Endothelial cell of umbilical vein (primary cell): ENCODE measurements at regions not wholly inside any gene's neighbourhood (a gene's known extent, or its start where the extent isn't known, plus 50 kb on each side); places are given as distances from the start of the nearest gene placed in this dataset.

Source experiments
- CTCF ChIP-seq, 2 donors: IDR thresholded peaks; 1 replicate in 1 of 2; 2 replicates in 1 of 2; pipeline ENCODE4 v1.5.1; 2011; ENCODE audit warnings: low read length in 2 of 2, mild to moderate bottlenecking in 2 of 2, moderate library complexity in 2 of 2, control low read depth in 1 of 2, inconsistent platforms in 1 of 2, low read depth in 1 of 2; ENCODE audit not compliant: insufficient read depth in 1 of 2; ENCODE audit errors: extremely low read depth in 1 of 2
- EZH2 ChIP-seq: IDR thresholded peaks from 2 replicates; pipeline ENCODE4 v1.6.1; 2012; ENCODE audit warnings: borderline replicate concordance, low read depth, mild to moderate bottlenecking, moderate library complexity, low read length, inconsistent platforms; ENCODE audit not compliant: severe bottlenecking
- POLR2A ChIP-seq: IDR thresholded peaks from 2 replicates; pipeline ENCODE4 v1.6.1; 2012; ENCODE audit warnings: low read depth, mild to moderate bottlenecking, control low read depth, low read length

GRCh38 chr14:26694521-26694920 is 96.7 kb upstream of the NOVA1 start:
- TF ChIP-seq POLR2A = no peak
- no peak for TF ChIP-seq EZH2
- TF ChIP-seq CTCF (IDR thresholded peaks at IDR 0.05; ENCODE audit: extremely low read depth in 1 of 2, insufficient read depth in 1 of 2, low read depth in 1 of 2, low read length in 2 of 2) = no peak
